Fibroblast of lung (primary cell): ENCODE measurements at regions not wholly inside any gene's neighbourhood (a gene's known extent, or its start where the extent isn't known, plus 50 kb on each side); places are given as distances from the start of the nearest gene placed in this dataset.

Experiments used
- DNase-seq, 2 donors: peaks; one replicate each; pipeline versions ENCODE4 v3.0.0 to v3.0.0-alpha.2; 2010; ENCODE audit warnings: low read depth in 2 of 2
- H2AFZ ChIP-seq: 2 replicates; pipeline ENCODE4 v1.5.1; 2012; ENCODE audit warnings: low read length, control low read depth, inconsistent platforms
- H3K27ac ChIP-seq: 2 replicates; pipeline ENCODE4 v1.5.1; 2011; ENCODE audit warnings: low read length, control low read depth; ENCODE audit not compliant: insufficient read depth
- H3K27me3 ChIP-seq: 2 replicates; pipeline ENCODE4 v1.5.1; 2011; ENCODE audit warnings: mild to moderate bottlenecking, low read length; ENCODE audit not compliant: control insufficient read depth, insufficient read depth
- H3K36me3 ChIP-seq: 2 replicates; pipeline ENCODE4 v1.5.1; 2011; ENCODE audit warnings: low read length; ENCODE audit not compliant: control insufficient read depth, insufficient read depth
- H3K4me1 ChIP-seq: 2 replicates; pipeline ENCODE4 v1.5.1; 2011; ENCODE audit warnings: low read length; ENCODE audit not compliant: control insufficient read depth, insufficient read depth; ENCODE audit errors: extremely low read depth
- H3K4me2 ChIP-seq: 2 replicates; pipeline ENCODE4 v1.5.1; 2011; ENCODE audit warnings: low read length, control low read depth; ENCODE audit not compliant: insufficient read depth; ENCODE audit errors: extremely low read depth
- H3K4me3 ChIP-seq, 4 experiments: fragments of 200-600 bp in 1 of 4; sonication (generic) in 1 of 4; replicated peaks in 1 of 4; 2 replicates each; pipeline ENCODE4 v1.5.1; 2011 to 2016; ENCODE audit warnings: low read length in 4 of 4, low read depth in 3 of 4, mild to moderate bottlenecking in 3 of 4, control low read depth in 2 of 4, inconsistent platforms in 1 of 4, mixed read lengths in 1 of 4; ENCODE audit not compliant: insufficient read depth in 1 of 4; ENCODE audit errors: control extremely low read depth in 1 of 4
- H3K79me2 ChIP-seq: 2 replicates; pipeline ENCODE4 v1.5.1; 2012; ENCODE audit warnings: mild to moderate bottlenecking, low read length, inconsistent platforms; ENCODE audit not compliant: control insufficient read depth, insufficient read depth
- H3K9ac ChIP-seq: 2 replicates; pipeline ENCODE4 v1.5.1; 2011; ENCODE audit warnings: mild to moderate bottlenecking, low read length, control low read depth; ENCODE audit not compliant: insufficient read depth
- H3K9me3 ChIP-seq: 2 replicates; pipeline ENCODE4 v1.5.1; 2012; ENCODE audit warnings: low read depth, low read length; ENCODE audit not compliant: control insufficient read depth, insufficient read depth
- H4K20me1 ChIP-seq: 2 replicates; pipeline ENCODE4 v1.5.1; 2011; ENCODE audit warnings: low read length; ENCODE audit not compliant: control insufficient read depth, insufficient read depth; ENCODE audit errors: extremely low read depth
- EZH2 ChIP-seq: IDR thresholded peaks from 2 replicates; pipeline ENCODE4 v1.5.1; 2012; ENCODE audit warnings: low read length, control low read depth, mild to moderate bottlenecking; ENCODE audit errors: missing control alignments
- TF ChIP-seq, protein P1 (sequence below), 2 donors: IDR thresholded peaks in 1 of 2; conservative IDR thresholded peaks in 1 of 2; 1 replicate in 1 of 2; 2 replicates in 1 of 2; pipeline ENCODE4 v1.5.1; 2011 to 2012; ENCODE audit warnings: low read length in 2 of 2, control low read depth in 1 of 2, inconsistent platforms in 1 of 2, low read depth in 1 of 2, mild to moderate bottlenecking in 1 of 2

DNA sequence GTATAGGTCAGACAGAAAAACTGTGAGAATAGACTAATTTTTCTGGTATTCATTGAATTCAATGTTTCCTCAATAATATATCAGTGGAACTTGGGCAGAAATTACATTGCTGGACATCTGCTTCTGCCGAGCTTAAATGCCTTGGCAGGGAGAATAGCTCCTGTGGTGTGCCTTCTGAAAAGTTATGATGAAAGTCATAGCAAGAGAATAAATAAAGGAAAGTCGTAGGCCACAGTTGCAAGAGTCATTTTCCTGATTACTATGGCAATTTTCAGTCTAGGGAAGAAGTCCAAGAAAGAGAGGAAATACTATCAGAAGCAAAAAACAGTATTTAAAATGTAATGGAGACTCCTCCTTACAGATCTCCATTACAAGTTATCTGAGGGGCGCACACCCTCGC lies 1596.1 kb upstream of the WWC1 start:
- H3K4me2 ChIP-seq: no peak overlapping the region
- no peaks in the 10 kb centered on the region for H3K27me3 ChIP-seq
- peak in 1 of 2 donors; percentile 66 for DNase-seq
- no peak overlapping the region for H3K9ac ChIP-seq
- H2AFZ ChIP-seq: no peak overlapping the region
- no peak overlapping the region for H3K27ac ChIP-seq
- H3K9me3 ChIP-seq: no peaks in the 10 kb centered on the region
- no peak overlapping the region for H3K4me3 ChIP-seq
- TF ChIP-seq EZH2: no peak
- TF ChIP-seq, protein P1, sequence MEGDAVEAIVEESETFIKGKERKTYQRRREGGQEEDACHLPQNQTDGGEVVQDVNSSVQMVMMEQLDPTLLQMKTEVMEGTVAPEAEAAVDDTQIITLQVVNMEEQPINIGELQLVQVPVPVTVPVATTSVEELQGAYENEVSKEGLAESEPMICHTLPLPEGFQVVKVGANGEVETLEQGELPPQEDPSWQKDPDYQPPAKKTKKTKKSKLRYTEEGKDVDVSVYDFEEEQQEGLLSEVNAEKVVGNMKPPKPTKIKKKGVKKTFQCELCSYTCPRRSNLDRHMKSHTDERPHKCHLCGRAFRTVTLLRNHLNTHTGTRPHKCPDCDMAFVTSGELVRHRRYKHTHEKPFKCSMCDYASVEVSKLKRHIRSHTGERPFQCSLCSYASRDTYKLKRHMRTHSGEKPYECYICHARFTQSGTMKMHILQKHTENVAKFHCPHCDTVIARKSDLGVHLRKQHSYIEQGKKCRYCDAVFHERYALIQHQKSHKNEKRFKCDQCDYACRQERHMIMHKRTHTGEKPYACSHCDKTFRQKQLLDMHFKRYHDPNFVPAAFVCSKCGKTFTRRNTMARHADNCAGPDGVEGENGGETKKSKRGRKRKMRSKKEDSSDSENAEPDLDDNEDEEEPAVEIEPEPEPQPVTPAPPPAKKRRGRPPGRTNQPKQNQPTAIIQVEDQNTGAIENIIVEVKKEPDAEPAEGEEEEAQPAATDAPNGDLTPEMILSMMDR (conservative IDR thresholded peaks at IDR 0.05 in 1 of 2, IDR thresholded peaks at IDR 0.05 in 1 of 2; ENCODE audit: low read depth in 1 of 2, low read length in 2 of 2): no peak
- no peaks in the 10 kb centered on the region for H3K36me3 ChIP-seq
- H3K4me1 ChIP-seq: no peaks in the 10 kb centered on the region
- no peaks in the 10 kb centered on the region for H4K20me1 ChIP-seq
- no peaks in the 10 kb centered on the region for H3K79me2 ChIP-seq

DNA sequence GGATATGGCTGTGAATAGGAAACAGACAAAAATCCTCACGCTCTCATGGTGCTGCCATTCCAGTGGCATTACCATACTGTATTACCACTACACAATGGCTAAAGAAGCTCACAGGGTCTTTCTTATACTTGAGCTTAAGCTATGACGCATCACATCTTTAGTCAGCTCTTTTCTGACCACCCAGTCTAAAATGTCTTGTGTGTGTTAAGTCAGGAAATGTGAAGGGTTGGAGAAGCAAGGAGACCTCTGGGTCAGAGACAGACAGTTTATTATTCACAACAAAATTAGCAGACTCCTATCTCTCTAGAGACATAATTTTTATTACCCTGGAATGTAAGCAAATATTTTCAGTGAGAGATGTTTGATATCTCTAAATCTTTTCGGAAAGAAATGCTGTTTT lies 1583.2 kb upstream of the WWC1 start:
- Histone ChIP-seq H3K27ac (no peak overlapping the region), H3K27me3 (no peaks in the 10 kb centered on the region), H3K4me2 (no peak overlapping the region), H3K9ac (no peak overlapping the region), H3K4me3 (no peak overlapping the region), H3K9me3 (no peaks in the 10 kb centered on the region), H3K4me1 (no peaks in the 10 kb centered on the region), H4K20me1 (no peaks in the 10 kb centered on the region), H3K36me3 (no peaks in the 10 kb centered on the region), H2AFZ (no peak overlapping the region), H3K79me2 (no peaks in the 10 kb centered on the region)
- no peak for DNase-seq
- TF ChIP-seq, protein P1 (conservative IDR thresholded peaks at IDR 0.05 in 1 of 2, IDR thresholded peaks at IDR 0.05 in 1 of 2; ENCODE audit: low read depth in 1 of 2, low read length in 2 of 2): no peak
- TF ChIP-seq EZH2: no peak

DNA sequence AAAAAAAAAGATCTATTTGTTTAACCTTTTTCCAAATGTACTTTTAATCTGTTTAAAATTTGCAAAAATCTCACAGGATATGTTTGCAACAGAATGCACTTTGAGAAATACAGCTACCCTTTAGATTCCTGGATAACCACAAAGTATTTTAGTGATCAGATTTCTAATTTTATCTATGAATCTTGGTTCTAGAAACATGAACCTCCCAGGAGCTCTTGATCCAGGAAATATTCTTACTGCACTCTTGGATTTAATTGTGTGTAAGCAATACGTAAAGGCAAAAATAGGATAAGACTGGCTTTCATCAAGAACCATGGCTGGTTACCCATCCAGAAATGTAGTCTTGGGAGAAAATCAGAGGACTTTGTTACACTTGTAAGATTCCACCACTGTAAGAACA lies 1581.8 kb upstream of the WWC1 start:
- H3K4me2 ChIP-seq: no peak overlapping the region
- no peak overlapping the region for H3K9ac ChIP-seq
- no peak overlapping the region for H2AFZ ChIP-seq
- H4K20me1 ChIP-seq: no peaks in the 10 kb centered on the region
- no peaks in the 10 kb centered on the region for H3K4me1 ChIP-seq
- no peak for DNase-seq
- TF ChIP-seq, protein P1 (conservative IDR thresholded peaks at IDR 0.05 in 1 of 2, IDR thresholded peaks at IDR 0.05 in 1 of 2; ENCODE audit: low read depth in 1 of 2, low read length in 2 of 2): no peak
- TF ChIP-seq EZH2: no peak
- no peaks in the 10 kb centered on the region for H3K27me3 ChIP-seq
- no peaks in the 10 kb centered on the region for H3K79me2 ChIP-seq
- H3K27ac ChIP-seq: no peak overlapping the region
- no peaks in the 10 kb centered on the region for H3K36me3 ChIP-seq
- H3K9me3 ChIP-seq: no peaks in the 10 kb centered on the region
- no peak overlapping the region for H3K4me3 ChIP-seq
